Activated T-cell treated with anti-CD3 and anti-CD28 coated beads for 48 hours (primary cell): ENCODE measurements at regions not wholly inside any gene's neighbourhood (a gene's known extent, or its start where the extent isn't known, plus 50 kb on each side); places are given as distances from the start of the nearest gene placed in this dataset.
"Not testable (repeated sequence)": the region's sequence is repeated elsewhere in the genome, so short reads cannot be mapped to it uniquely, and the experiment has no call there.

Experiments
- DNase-seq: peaks from one replicate; pipeline ENCODE4 v3.0.0-alpha.2; 2020; ENCODE audit warnings: low read depth

GRCh38 chr10:29880856-29881255 lies 178.5 kb downstream of the JCAD start:
- DNase-seq = no peak

GRCh38 chr10:29879862-29880261 lies 179.5 kb downstream of the JCAD start:
- DNase-seq = no peak

DNA sequence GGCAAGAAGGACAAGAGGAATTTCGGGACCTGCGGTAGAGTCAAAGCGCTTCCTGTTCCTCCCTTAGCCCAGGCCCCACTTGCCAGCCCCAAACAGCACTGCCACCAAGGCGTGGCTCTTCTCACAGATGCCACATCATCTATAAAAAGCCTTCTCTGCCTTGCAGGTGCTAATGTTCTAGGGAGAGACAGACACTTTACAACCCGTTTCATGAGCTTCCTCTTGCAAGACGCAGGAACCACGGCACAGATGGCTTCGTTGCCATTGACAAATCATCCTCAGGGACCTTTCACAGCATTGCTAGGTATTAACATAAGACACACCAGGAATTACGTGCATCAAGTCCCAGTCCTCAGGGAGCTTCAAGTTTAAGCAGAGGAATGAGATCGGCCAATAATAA lies 180.9 kb downstream of the JCAD start:
- no peak for DNase-seq

GRCh38 chr10:29877793-29878491 lies 181.4 kb downstream of the JCAD start:
- DNase-seq = no peak

GRCh38 chr10:29876008-29876555 lies 183.3 kb downstream of the JCAD start:
- no peak for DNase-seq

- DNase-seq = no peak
Observed at GRCh38 chr10:29874606-29875269, 184.6 kb downstream of the JCAD start.

DNA sequence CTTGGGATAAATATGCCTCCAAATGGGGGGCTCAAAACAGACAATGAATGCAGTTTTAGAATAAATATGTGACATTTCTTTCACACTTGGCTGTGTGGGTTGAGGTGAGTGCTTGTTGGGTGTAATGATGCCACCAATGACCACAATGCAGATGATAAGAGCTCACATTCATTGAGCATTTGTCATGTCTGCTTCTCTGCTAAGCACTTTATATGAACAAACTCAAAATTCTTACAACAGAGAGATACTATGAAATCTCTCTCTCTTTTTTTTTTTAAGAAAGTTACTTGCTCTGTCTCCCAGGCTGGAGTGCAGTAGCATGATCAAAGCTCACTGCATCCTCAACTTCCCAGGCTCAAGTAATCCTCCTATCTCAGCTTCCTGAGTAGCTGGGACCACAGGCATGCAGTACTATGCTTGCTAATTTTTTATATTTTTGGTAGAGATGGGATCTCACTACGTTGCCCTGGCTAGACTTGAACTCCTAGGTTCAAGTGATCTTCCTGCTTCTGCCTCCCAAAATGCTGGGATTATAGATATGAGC lies 185.4 kb downstream of the JCAD start:
- no peak for DNase-seq

DNA sequence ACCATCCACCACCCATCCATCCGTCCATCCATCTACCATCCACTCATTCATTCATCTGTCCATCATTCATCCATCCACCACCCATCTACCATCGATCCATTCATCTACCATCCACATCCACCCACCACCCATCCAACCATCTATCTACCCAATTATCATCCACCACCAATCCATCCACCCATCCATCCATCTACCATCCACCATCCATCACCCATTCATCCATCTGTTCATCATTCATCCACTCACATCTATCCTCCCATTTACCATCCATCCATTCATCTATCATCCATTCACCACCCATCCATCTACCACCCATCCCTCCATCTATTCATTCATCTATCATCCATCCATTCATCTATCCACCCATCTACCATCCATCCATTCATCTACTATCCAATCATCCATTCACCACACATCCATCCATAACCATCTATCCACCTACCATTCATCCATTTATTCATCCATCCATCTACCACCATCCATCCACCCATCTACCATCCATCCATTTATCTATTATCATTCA lies 188.8 kb downstream of the JCAD start:
- DNase-seq = no peak

- DNase-seq = no peak
Observed at GRCh38 chr10:29869593-29869992, 189.8 kb downstream of the JCAD start.

DNA sequence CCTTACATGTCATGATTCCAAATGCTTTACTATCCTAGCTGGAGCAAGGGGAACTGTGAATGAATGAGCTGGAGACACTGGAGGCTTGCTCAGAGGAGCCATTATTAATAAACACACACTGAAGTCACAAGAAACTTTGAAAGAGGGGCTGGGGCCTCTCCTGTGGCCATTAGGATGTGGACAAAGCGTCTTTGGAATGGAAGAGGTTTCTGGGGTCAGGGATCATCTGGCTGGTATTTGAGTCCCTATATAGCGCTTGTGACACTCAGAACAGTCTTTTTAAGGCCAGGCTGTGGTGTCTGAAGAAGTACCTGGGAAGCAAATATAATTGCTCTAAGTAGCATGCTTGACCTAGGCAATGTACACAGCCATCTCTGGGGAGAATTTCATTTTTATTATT lies 193.0 kb downstream of the JCAD start:
- DNase-seq = no peak

- DNase-seq = no peak
Observed at GRCh38 chr10:29865700-29866355, 193.6 kb downstream of the JCAD start.

DNA sequence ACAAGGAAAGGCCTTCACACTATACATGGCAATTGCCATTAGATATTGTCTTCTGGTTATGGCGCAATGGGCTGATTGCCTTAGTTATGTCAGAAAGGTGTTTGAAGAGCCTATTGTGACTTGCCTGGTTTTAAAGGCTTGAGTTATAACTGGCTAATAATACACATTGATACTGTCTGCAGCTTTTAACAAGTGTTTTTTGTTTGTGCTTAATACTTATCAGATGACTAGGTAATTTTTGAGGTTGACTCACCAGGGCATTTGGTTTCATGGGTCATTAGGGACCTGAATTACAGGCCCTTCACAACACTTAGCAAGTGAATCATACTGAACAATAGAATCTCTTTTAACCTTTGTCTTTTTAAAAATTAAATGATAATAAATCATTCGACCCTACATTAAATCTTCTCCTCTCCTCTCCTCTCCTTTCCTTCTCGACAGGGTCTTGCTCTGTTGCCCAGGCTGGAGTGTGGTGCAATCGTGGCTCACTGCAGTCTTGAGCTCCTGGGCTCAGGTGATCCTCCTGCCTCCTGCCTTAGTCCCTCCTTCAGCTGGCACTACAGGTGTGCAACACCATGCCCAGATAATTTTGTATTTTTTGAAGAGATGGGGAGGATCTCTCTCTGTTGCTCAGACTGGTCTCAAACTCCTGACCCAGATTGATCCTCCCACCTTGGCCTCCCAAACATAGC lies 196.3 kb downstream of the JCAD start:
- DNase-seq = no peak

DNA sequence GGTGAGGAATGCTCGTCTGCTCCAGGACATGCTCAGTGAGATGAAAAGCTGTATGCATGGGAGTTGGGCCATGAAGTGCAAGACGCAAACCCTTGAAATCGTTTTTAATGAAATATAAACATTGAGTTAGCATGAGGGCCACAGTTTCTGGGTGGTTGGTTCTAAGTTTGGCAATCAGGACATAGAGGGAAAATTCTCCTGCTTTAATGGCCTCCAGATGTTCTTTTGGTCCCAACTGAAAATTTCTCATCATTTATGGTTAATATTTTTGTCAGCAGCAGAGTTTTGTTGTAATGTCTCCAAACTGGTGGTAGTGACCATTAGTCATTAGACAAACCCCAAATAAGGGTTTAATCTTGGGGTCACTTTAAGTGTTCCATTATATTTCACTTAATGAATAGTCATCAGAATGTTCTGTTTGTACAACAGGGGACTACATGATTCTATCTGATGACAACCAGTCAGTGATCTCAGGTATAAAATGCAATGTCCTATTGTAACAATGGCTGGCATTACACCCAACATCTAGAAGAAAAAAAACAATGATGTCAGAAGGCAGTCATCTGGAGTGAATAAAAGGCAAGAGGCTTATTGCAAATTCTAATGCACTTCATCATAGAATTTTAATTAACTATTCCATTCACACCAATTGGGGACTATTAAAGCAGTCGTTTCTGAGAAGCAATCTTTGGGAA lies 197.4 kb downstream of the JCAD start:
- DNase-seq = no peak

DNA sequence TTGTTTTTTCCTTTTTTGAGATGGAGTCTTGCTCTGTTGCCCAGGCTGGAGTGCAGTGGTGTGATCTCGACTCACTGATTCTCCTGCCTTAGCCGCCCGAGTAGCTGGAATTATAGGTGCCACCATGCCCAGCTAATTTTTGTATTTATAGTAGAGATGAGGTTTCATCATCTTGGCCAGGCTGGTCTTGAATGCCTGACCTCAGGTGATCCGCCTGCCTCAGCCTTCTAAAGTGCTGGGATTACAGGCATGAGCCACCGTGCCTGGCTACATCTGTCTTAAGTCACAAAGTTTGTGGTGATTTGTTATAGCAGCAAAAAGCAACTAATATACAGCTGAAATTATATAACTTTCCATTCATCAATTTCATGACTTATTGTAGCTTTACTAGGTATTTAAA lies 198.2 kb downstream of the JCAD start:
- DNase-seq = not testable (repeated sequence)

- DNase-seq = no peak
Observed at GRCh38 chr10:29860166-29860565, 199.2 kb downstream of the JCAD start.

- no peak for DNase-seq
Observed at GRCh38 chr10:29859521-29860130, 199.8 kb downstream of the JCAD start.

- no peak for DNase-seq
Observed at GRCh38 chr10:29858702-29859267, 200.6 kb downstream of the JCAD start.

DNA sequence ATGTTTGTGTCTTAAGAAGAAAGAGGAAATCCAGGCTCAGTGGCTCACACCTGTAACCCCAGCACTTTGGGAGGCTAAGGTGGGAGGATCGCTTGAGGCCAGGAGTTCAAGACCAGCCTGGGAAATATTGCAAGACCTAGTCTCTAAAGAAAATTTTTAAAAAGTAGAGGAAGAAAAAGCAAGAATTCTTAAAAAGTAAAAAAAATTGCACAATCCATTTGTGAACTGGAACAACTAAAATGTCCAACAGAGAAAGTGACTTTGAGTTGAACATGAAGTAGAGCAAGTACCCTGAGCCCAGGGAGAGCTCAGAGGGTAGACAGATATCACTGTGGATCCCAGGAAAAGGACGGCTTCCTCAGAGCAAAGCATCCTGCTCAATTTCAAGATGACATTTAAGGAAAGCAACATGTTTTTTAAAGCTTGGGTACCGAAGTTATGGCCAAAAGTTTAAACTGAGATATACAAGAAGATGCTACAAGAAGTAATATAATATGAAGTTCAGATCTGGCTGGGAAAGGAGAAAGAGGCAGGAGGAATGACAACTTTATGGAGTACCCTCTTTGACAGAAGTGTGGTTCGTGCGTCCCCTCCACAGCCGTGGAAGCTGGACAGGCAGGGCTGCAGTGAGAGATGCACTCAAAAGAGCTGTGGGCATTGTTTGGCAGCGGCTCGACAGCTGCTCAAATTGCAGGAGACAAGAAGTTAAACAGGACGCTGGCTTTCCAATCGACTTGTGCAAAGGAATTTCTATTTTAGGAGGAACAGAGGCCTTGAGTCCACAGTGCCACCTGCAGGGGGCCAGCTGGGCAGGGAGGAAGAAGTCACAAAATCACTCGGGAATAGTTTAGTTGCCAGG lies 201.3 kb downstream of the JCAD start:
- DNase-seq = no peak

DNA sequence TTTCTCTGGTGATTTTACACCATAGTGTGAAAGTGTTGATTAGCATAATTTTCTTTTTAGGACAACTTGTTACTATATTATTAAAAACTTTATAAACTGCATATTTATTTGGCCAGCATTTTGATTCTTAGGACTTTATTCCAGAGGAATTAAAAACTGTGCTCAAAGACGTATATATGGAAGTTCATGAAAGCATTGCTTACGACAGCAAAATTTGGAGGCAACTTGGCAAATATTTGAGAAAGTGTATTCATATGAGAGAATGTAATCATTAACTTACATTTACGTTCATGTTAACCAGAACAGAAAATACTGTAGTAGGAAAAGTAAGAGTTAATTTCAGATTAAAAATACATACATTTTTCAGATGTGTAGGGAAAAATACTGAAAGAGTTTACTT lies 203.1 kb downstream of the JCAD start:
- no peak for DNase-seq

- no peak for DNase-seq
Observed at GRCh38 chr10:29853913-29854312, 205.5 kb downstream of the JCAD start.
